PC-3 (cell line): ENCODE measurements at regions not wholly inside any gene's neighbourhood (a gene's known extent, or its start where the extent isn't known, plus 50 kb on each side); places are given as distances from the start of the nearest gene placed in this dataset.

Experiments used
- EZH2 ChIP-seq: fragments of 300-600 bp; sonication (generic); IDR thresholded peaks from one replicate; pipeline ENCODE4 v1.6.1; 2017; ENCODE audit warnings: antibody characterized with exemption, mild to moderate bottlenecking, low read length; ENCODE audit not compliant: unreplicated experiment
- TF ChIP-seq, protein P1 (sequence below): fragments of 300-600 bp; sonication (generic); conservative IDR thresholded peaks from 2 replicates; pipeline ENCODE4 v1.5.1; 2017; ENCODE audit warnings: antibody characterized with exemption, low read depth, mild to moderate bottlenecking, low read length

DNA sequence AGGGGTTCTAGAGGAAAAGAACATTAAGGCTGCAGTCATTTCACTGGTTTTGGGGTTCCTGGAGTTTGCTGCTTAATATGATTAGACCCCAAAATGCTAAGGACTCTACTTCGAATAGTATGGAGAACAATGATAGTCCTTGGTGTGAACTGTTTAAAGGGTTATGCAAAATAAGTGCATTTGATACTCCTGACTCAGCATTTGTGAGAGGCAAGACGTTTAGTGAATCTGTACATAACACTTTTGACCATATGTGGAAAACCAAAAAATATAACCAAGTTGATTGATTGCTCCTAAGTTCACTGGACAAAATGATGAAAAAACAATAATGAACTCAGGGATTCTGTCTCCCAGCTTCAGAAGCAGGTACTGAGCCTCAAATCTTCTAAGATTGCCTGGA is 414.1 kb downstream of the SH3BGRL start:
- TF ChIP-seq, protein P1, sequence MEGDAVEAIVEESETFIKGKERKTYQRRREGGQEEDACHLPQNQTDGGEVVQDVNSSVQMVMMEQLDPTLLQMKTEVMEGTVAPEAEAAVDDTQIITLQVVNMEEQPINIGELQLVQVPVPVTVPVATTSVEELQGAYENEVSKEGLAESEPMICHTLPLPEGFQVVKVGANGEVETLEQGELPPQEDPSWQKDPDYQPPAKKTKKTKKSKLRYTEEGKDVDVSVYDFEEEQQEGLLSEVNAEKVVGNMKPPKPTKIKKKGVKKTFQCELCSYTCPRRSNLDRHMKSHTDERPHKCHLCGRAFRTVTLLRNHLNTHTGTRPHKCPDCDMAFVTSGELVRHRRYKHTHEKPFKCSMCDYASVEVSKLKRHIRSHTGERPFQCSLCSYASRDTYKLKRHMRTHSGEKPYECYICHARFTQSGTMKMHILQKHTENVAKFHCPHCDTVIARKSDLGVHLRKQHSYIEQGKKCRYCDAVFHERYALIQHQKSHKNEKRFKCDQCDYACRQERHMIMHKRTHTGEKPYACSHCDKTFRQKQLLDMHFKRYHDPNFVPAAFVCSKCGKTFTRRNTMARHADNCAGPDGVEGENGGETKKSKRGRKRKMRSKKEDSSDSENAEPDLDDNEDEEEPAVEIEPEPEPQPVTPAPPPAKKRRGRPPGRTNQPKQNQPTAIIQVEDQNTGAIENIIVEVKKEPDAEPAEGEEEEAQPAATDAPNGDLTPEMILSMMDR: no peak
- TF ChIP-seq EZH2: no peak
